H9 (cell line): ENCODE measurements at regions not wholly inside any gene's neighbourhood (a gene's known extent, or its start where the extent isn't known, plus 50 kb on each side); places are given as distances from the start of the nearest gene placed in this dataset.

Experiments
- DNase-seq: peaks from one replicate; pipeline ENCODE4 v3.0.0-alpha.2; 2017
- H2AFZ ChIP-seq: one replicate; pipeline ENCODE4 v1.6.1; 2013; ENCODE audit warnings: mild to moderate bottlenecking, low read length, control low read depth, moderate library complexity
- H2AK5ac ChIP-seq: 2 replicates; pipeline ENCODE4 v1.6.1; 2013; ENCODE audit warnings: low read length, control low read depth, mixed read lengths; ENCODE audit not compliant: insufficient read length
- H2BK120ac ChIP-seq: one replicate; pipeline ENCODE4 v1.6.1; 2013; ENCODE audit warnings: low read depth, mild to moderate bottlenecking, low read length, control low read depth, inconsistent platforms; ENCODE audit not compliant: poor library complexity, severe bottlenecking
- H2BK12ac ChIP-seq: 2 replicates; pipeline ENCODE4 v1.6.1; 2013; ENCODE audit warnings: low read length, control low read depth, mixed read lengths, low read depth; ENCODE audit not compliant: insufficient read length
- H2BK15ac ChIP-seq: 2 replicates; pipeline ENCODE4 v1.6.1; 2013; ENCODE audit warnings: low read depth, low read length, control low read depth
- H2BK20ac ChIP-seq: one replicate; pipeline ENCODE4 v1.6.1; 2013; ENCODE audit warnings: low read depth, mild to moderate bottlenecking, low read length, control low read depth, inconsistent platforms; ENCODE audit not compliant: poor library complexity, severe bottlenecking
- H2BK5ac ChIP-seq: 2 replicates; pipeline ENCODE4 v1.6.1; 2013; ENCODE audit warnings: low read length, control low read depth, mixed read lengths; ENCODE audit not compliant: insufficient read length
- H3K14ac ChIP-seq: 2 replicates; pipeline ENCODE4 v1.6.1; 2013; ENCODE audit warnings: low read length, control low read depth; ENCODE audit not compliant: insufficient read depth
- H3K18ac ChIP-seq: 2 replicates; pipeline ENCODE4 v1.6.1; 2013; ENCODE audit warnings: low read depth, mild to moderate bottlenecking, mixed read lengths, low read length, control low read depth; ENCODE audit not compliant: insufficient read length
- H3K23ac ChIP-seq: 2 replicates; pipeline ENCODE4 v1.6.1; 2013; ENCODE audit warnings: low read length, control low read depth, mixed read lengths, low read depth; ENCODE audit not compliant: insufficient read length
- H3K23me2 ChIP-seq: 2 replicates; pipeline ENCODE4 v1.6.1; 2013; ENCODE audit warnings: low read depth, mild to moderate bottlenecking, mixed read lengths, low read length, control low read depth; ENCODE audit not compliant: insufficient read length, poor library complexity, severe bottlenecking
- H3K27ac ChIP-seq: 2 replicates; pipeline ENCODE4 v1.5.1; 2013; ENCODE audit warnings: low read length, control low read depth, mixed read lengths, low read depth; ENCODE audit not compliant: insufficient read length
- H3K27me3 ChIP-seq: 2 replicates; pipeline ENCODE4 v1.6.1; 2013; ENCODE audit warnings: low read length, control low read depth, inconsistent platforms; ENCODE audit not compliant: insufficient read depth
- H3K4ac ChIP-seq: 2 replicates; pipeline ENCODE4 v1.6.1; 2013; ENCODE audit warnings: low read depth, mild to moderate bottlenecking, control low read depth, inconsistent platforms, low read length, moderate library complexity
- H3K4me1 ChIP-seq: 2 replicates; pipeline ENCODE4 v1.6.1; 2013; ENCODE audit warnings: low read length, control low read depth, inconsistent platforms; ENCODE audit not compliant: insufficient read depth
- H3K4me2 ChIP-seq: 2 replicates; pipeline ENCODE4 v1.6.1; 2013; ENCODE audit warnings: low read length, control low read depth, mixed read lengths; ENCODE audit not compliant: insufficient read length, insufficient read depth
- H3K56ac ChIP-seq: 2 replicates; pipeline ENCODE4 v1.6.1; 2013; ENCODE audit warnings: low read depth, mild to moderate bottlenecking, mixed read lengths, low read length, control low read depth; ENCODE audit not compliant: insufficient read length
- H3K79me1 ChIP-seq: 2 replicates; pipeline ENCODE4 v1.6.1; 2013; ENCODE audit warnings: low read depth, mild to moderate bottlenecking, moderate library complexity, low read length, control low read depth, inconsistent platforms; ENCODE audit not compliant: insufficient read depth, poor library complexity, severe bottlenecking
- H3K79me2 ChIP-seq: 2 replicates; pipeline ENCODE4 v1.6.1; 2013; ENCODE audit warnings: low read length, control low read depth, inconsistent platforms; ENCODE audit not compliant: insufficient read depth
- H3K9ac ChIP-seq: 2 replicates; pipeline ENCODE4 v1.6.1; 2013; ENCODE audit warnings: low read length, control low read depth, mixed read lengths; ENCODE audit not compliant: insufficient read length; ENCODE audit errors: extremely low read depth
- H3K9me3 ChIP-seq: one replicate; pipeline ENCODE4 v1.6.1; 2013; ENCODE audit warnings: low read depth, low read length, inconsistent platforms; ENCODE audit not compliant: control insufficient read depth
- H3T11ph ChIP-seq: one replicate; pipeline ENCODE4 v1.6.1; 2013; ENCODE audit warnings: mild to moderate bottlenecking, low read length, control low read depth, inconsistent platforms
- H4K20me1 ChIP-seq: one replicate; pipeline ENCODE4 v1.6.1; 2013; ENCODE audit not compliant: control insufficient read depth, insufficient read length, insufficient read depth
- H4K5ac ChIP-seq: 2 replicates; pipeline ENCODE4 v1.6.1; 2013; ENCODE audit warnings: low read depth, mild to moderate bottlenecking, mixed read lengths, low read length, control low read depth; ENCODE audit not compliant: insufficient read length
- H4K8ac ChIP-seq: replicated peaks from 2 replicates; pipeline ENCODE4 v1.6.1; 2013; ENCODE audit warnings: low read length, control low read depth, mixed read lengths, low read depth; ENCODE audit not compliant: insufficient read length
- H4K91ac ChIP-seq: 2 replicates; pipeline ENCODE4 v1.6.1; 2013; ENCODE audit warnings: low read depth, mild to moderate bottlenecking, moderate library complexity, mixed read lengths, low read length, control low read depth; ENCODE audit not compliant: insufficient read length
- H3K27ac Mint-ChIP-seq, 3 experiments: 2 replicates in 2 of 3; 3 replicates in 1 of 3; pipeline ENCODE4 v1.8.0; 2020 to 2021; ENCODE audit warnings: mixed read lengths in 3 of 3, mild to moderate bottlenecking in 1 of 3, moderate library complexity in 1 of 3
- H3K27me3 Mint-ChIP-seq: 2 replicates; pipeline ENCODE4 v1.8.0; 2021; ENCODE audit warnings: low read depth, mild to moderate bottlenecking, moderate library complexity, mixed read lengths
- H3K36me3 Mint-ChIP-seq, 3 experiments: 2 replicates in 2 of 3; 3 replicates in 1 of 3; pipeline ENCODE4 v1.8.0; 2020 to 2021; ENCODE audit warnings: low read depth in 3 of 3, mixed read lengths in 3 of 3; ENCODE audit not compliant: insufficient read depth in 1 of 3
- H3K4me1 Mint-ChIP-seq, 2 experiments: 2 replicates each; pipeline ENCODE4 v1.8.0; 2020; ENCODE audit warnings: mixed read lengths in 2 of 2
- H3K4me3 Mint-ChIP-seq, 2 experiments: 2 replicates in 1 of 2; 3 replicates in 1 of 2; pipeline ENCODE4 v1.8.0; 2020 to 2021; ENCODE audit warnings: mild to moderate bottlenecking in 2 of 2, mixed read lengths in 2 of 2, moderate library complexity in 1 of 2
- H3K9me3 Mint-ChIP-seq, 2 experiments: 2 replicates in 1 of 2; 3 replicates in 1 of 2; pipeline ENCODE4 v1.8.0; 2020; ENCODE audit warnings: mild to moderate bottlenecking in 2 of 2, mixed read lengths in 2 of 2, moderate library complexity in 1 of 2
- CTCF ChIP-seq: fragments of 200-600 bp; sonication (generic); conservative IDR thresholded peaks from 3 replicates; pipeline ENCODE4 v1.8.0; 2021; ENCODE audit warnings: antibody characterized with exemption, mild to moderate bottlenecking
- WGBS: extraction: QIAGEN DNeasy Blood & Tissue Kit; methylation state at CpG from one replicate; pipeline ENCODE4 v1.1.7; 2013; ENCODE audit warnings: missing lambda C conversion rate, low lambda C conversion rate, mixed read lengths; ENCODE audit not compliant: insufficient read length; ENCODE audit errors: extremely low coverage; 5-methylcytosine and 5-hydroxymethylcytosine counted together

- H3K4me1 Mint-ChIP-seq, result peaks cover 47 to 56% of the 10 kb centered on the region in 2 experiments
- H3K79me1 ChIP-seq, result no peaks in the 10 kb centered on the region
- H3K4me2 ChIP-seq, result no peak overlapping the region
- H3K4ac ChIP-seq, result no peak overlapping the region
- no peak overlapping the region for H3K18ac ChIP-seq
- no peaks in the 10 kb centered on the region for H3K23me2 ChIP-seq
- H3K9me3 ChIP-seq, result no peaks in the 10 kb centered on the region
- no peak overlapping the region for H2BK120ac ChIP-seq
- H2AFZ ChIP-seq, result no peak overlapping the region
- H4K91ac ChIP-seq, result no peak overlapping the region
- no peak overlapping the region for H3K27ac Mint-ChIP-seq
- H3K27me3 ChIP-seq, result no peaks in the 10 kb centered on the region
- H3K36me3 Mint-ChIP-seq, result peaks cover 0 to 6% (median 3%) of the 10 kb centered on the region in 3 experiments; a peak in 2 of 7 replicates
- no peak overlapping the region for H3K27ac ChIP-seq
- WGBS, result no CpG with 5 or more reads among the region's 2 CpGs
- H3K56ac ChIP-seq, result no peak overlapping the region
- H3K23ac ChIP-seq, result no peak overlapping the region
- H4K20me1 ChIP-seq, result no peaks in the 10 kb centered on the region
- H4K5ac ChIP-seq, result no peak overlapping the region
- H3K27me3 Mint-ChIP-seq, result no peaks in the 10 kb centered on the region; the same call in 1 of the 2 replicates
- TF ChIP-seq CTCF, result no peak
- H3K9ac ChIP-seq, result no peak overlapping the region
- no peaks in the 10 kb centered on the region for H3K9me3 Mint-ChIP-seq
- no peak overlapping the region for H2BK20ac ChIP-seq
- H4K8ac ChIP-seq, result no peak overlapping the region
- no peak overlapping the region for H3T11ph ChIP-seq
- no peak overlapping the region for H3K14ac ChIP-seq
- H2AK5ac ChIP-seq, result no peak overlapping the region
- DNase-seq, result no peak
- no peak overlapping the region for H2BK15ac ChIP-seq
- no peaks in the 10 kb centered on the region for H3K79me2 ChIP-seq
- peaks cover 20% of the 10 kb centered on the region; the same call in 1 of the 2 replicates for H3K4me1 ChIP-seq
- no peak overlapping the region for H2BK12ac ChIP-seq
- H2BK5ac ChIP-seq, result no peak overlapping the region
- no peak overlapping the region for H3K4me3 Mint-ChIP-seq
These were observed 195.6 kb upstream of the CAMK1G start for GRCh38 chr1:209387969-209388329.
